Left ventricle myocardium inferior (tissue), 1 donor: ENCODE measurements at regions not wholly inside any gene's neighbourhood (a gene's known extent, or its start where the extent isn't known, plus 50 kb on each side); places are given as distances from the start of the nearest gene placed in this dataset.

Source experiments
- DNase-seq: peaks from one replicate; pipeline ENCODE4 v3.0.0-alpha.2; 2020
- H3K27ac ChIP-seq: fragments of 200-600 bp; replicated peaks from 2 replicates; pipeline ENCODE4 v1.8.0; 2021
- H3K27me3 ChIP-seq: fragments of 200-600 bp; 2 replicates; pipeline ENCODE4 v1.8.0; 2021; ENCODE audit warnings: low read depth
- H3K36me3 ChIP-seq: fragments of 200-600 bp; 2 replicates; pipeline ENCODE4 v1.8.0; 2021
- H3K4me1 ChIP-seq: fragments of 200-600 bp; 2 replicates; pipeline ENCODE4 v1.8.0; 2021
- H3K4me3 ChIP-seq: fragments of 200-600 bp; 2 replicates; pipeline ENCODE4 v1.8.0; 2021; ENCODE audit warnings: mild to moderate bottlenecking, moderate library complexity
- H3K9me3 ChIP-seq: fragments of 200-600 bp; replicated peaks from 2 replicates; pipeline ENCODE4 v1.8.0; 2021
- intact Hi-C: fragments of 100-400 bp; cut with micrococcal nuclease; formaldehyde crosslinking; loops from one replicate; pipeline ENCODE4 v1.11.0; 2022
- TF ChIP-seq, protein P1 (sequence below): fragments of 200-600 bp; IDR thresholded peaks from 2 replicates; pipeline ENCODE4 v1.8.0; 2021; ENCODE audit warnings: antibody characterized with exemption, mild to moderate bottlenecking, borderline replicate concordance
- donor health status: DM: no; HTN: yes; CAD: no; lungs with severe emphysema.

DNA sequence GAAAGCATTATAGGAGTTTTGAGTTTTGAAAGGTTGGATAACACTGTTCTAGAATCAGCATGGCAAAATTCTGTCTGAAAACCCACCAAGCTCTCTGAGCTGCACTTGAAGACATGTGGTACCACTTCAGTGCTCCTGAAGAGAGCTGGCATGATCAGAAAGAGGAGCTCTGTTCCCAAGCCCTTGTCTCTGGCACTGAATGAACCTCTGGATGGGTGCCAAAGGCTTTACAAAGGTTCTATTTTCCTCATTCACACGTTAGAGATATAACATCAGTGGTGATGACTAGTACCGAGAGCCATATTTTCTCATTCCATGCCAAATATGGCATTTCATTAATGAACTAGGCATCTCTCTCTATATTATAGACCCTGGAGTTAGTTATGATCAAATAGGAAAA, 301.8 kb upstream of the ID4 start:
- intact Hi-C loops = no loop called here
- Histone ChIP-seq H3K4me3 (no peak overlapping the region), H3K27ac (no peak overlapping the region), H3K4me1 (no peaks in the 10 kb centered on the region), H3K9me3 (no peaks in the 10 kb centered on the region), H3K36me3 (no peaks in the 10 kb centered on the region), H3K27me3 (no peaks in the 10 kb centered on the region)
- TF ChIP-seq, protein P1, sequence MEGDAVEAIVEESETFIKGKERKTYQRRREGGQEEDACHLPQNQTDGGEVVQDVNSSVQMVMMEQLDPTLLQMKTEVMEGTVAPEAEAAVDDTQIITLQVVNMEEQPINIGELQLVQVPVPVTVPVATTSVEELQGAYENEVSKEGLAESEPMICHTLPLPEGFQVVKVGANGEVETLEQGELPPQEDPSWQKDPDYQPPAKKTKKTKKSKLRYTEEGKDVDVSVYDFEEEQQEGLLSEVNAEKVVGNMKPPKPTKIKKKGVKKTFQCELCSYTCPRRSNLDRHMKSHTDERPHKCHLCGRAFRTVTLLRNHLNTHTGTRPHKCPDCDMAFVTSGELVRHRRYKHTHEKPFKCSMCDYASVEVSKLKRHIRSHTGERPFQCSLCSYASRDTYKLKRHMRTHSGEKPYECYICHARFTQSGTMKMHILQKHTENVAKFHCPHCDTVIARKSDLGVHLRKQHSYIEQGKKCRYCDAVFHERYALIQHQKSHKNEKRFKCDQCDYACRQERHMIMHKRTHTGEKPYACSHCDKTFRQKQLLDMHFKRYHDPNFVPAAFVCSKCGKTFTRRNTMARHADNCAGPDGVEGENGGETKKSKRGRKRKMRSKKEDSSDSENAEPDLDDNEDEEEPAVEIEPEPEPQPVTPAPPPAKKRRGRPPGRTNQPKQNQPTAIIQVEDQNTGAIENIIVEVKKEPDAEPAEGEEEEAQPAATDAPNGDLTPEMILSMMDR = no peak
- no peak for DNase-seq

DNA sequence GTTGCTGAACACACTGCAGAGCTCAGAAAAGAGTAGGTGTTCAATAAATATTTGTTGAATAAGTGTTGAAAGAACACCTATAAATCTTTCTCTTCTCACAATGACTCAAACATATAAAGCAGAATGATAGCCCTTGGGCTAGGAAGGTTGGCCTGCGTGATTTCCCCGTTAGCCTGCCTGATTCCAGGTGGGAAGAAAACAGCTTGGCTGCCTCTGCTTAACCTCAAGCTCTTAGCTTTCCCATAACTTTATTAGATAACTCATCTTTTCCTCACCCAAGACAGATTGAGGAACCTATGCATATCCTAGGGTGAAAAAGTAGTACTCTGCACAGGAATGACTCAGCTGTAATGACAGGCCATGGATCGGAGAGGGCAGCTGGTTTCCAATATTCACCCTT, 300.3 kb upstream of the ID4 start:
- H3K27ac ChIP-seq = no peak overlapping the region
- TF ChIP-seq, protein P1 = no peak
- no peaks in the 10 kb centered on the region for H3K27me3 ChIP-seq
- DNase-seq = no peak
- no peak overlapping the region for H3K4me3 ChIP-seq
- H3K36me3 ChIP-seq = no peaks in the 10 kb centered on the region
- intact Hi-C loops = no loop called here
- H3K9me3 ChIP-seq = no peaks in the 10 kb centered on the region
- no peaks in the 10 kb centered on the region for H3K4me1 ChIP-seq

DNA sequence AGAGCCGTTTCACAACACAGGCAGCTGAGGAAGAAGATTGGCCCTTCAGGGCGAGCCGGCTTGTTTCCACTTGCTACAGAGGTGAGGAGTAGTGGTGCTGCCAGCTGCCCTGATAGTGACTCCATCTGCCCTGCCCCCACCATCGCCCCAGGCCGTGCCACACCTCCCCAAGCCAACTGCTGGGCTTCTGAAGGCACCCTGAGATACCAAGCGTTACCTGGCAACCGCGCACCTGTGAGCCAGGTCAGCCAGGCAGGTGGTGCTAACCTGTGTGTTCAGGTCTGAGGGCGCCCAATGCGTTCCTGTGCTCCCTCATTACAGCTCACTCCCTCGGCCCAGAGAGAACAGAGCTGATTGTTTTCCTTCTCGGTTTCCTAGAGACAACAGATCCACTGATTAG, 299.1 kb upstream of the ID4 start:
- Histone ChIP-seq H3K4me3 (no peak overlapping the region), H3K4me1 (no peaks in the 10 kb centered on the region), H3K27me3 (no peaks in the 10 kb centered on the region), H3K27ac (no peak overlapping the region), H3K36me3 (no peaks in the 10 kb centered on the region), H3K9me3 (no peaks in the 10 kb centered on the region)
- TF ChIP-seq, protein P1 = no peak
- intact Hi-C loops = no loop called here
- no peak for DNase-seq

DNA sequence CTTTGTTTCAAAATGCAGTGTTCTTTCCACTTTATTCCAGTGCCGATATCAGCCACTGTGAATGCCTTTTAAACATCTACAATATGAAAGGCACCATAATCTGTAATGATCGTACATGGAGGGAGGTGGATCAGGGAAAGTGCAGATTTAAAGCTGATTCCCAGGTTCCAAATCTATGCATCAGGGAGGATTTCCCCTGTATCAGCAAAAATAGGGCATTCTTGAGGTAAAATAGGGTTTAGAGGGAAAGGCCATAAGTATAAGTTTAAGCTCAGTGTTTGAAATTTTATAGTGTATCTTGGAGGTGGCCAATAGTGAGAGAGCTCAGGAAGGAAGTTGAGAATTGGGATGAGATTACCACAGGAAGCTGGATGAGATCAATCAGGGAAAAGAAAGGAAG, 289.7 kb upstream of the ID4 start:
- Histone ChIP-seq H3K36me3 (no peaks in the 10 kb centered on the region), H3K4me3 (no peak overlapping the region), H3K4me1 (no peaks in the 10 kb centered on the region), H3K27me3 (peaks cover 10% of the 10 kb centered on the region), H3K9me3 (peaks cover under 1% of the 10 kb centered on the region), H3K27ac (no peak overlapping the region)
- TF ChIP-seq, protein P1 = no peak
- no peak for DNase-seq
- intact Hi-C loops = no loop called here

DNA sequence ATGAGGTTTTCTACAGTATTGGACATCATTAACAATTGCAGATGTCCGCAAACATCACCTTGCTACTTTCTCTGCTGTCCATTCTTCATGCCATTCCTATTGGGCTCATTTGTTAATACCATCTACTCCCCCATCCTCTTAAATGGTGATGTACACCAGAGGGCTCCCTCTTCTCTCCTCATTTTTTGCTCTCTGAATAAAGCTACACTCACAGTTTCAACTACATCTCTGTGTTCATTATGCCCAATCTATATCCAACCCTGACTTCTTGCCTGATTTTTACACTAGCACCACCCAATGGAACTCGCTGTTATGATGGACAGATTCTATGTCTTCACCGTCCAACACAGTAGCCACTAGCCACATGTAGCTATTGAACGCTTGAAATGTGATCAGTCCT, 288.1 kb upstream of the ID4 start:
- TF ChIP-seq, protein P1 = no peak
- H3K4me3 ChIP-seq = no peak overlapping the region
- no peak for DNase-seq

DNA sequence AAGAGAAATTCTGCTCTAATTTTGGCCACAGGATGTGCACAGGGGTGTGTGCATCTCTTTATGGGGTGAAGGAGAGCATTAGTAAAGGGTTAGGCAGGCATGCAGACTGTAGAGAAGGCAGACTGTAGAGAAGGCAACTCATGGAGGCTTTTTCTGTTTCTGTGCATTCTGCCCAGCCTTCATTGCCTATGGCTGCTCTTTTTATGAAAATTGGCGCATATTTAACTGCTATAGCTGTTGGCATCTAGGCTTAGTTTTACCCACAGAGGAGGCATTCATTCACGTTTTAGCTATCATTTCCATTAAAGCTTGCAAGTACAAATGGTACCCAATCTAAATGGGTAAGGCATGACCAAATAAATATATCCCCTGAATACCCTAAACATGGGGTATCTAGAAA, 286.8 kb upstream of the ID4 start:
- peaks cover 10% of the 10 kb centered on the region for H3K9me3 ChIP-seq
- DNase-seq = no peak
- no peak overlapping the region for H3K4me3 ChIP-seq
- TF ChIP-seq, protein P1 = no peak
- H3K36me3 ChIP-seq = no peaks in the 10 kb centered on the region
- no peaks in the 10 kb centered on the region for H3K4me1 ChIP-seq
- H3K27ac ChIP-seq = no peak overlapping the region
- intact Hi-C loops = no loop called here
- H3K27me3 ChIP-seq = peaks cover 10% of the 10 kb centered on the region

More for the DNA sequence above, 288.1 kb upstream of the ID4 start:
- intact Hi-C loops = no loop called here
- H3K27me3 ChIP-seq = peaks cover 10% of the 10 kb centered on the region
- no peak overlapping the region for H3K27ac ChIP-seq
- peaks cover 10% of the 10 kb centered on the region for H3K9me3 ChIP-seq
- H3K4me1 ChIP-seq = no peaks in the 10 kb centered on the region
- no peaks in the 10 kb centered on the region for H3K36me3 ChIP-seq
